GM18861 (cell line): ENCODE measurements at regions not wholly inside any gene's neighbourhood (a gene's known extent, or its start where the extent isn't known, plus 50 kb on each side); places are given as distances from the start of the nearest gene placed in this dataset.
"Not testable (repeated sequence)": the region's sequence is repeated elsewhere in the genome, so short reads cannot be mapped to it uniquely, and the experiment has no call there.

Source experiments
- ATAC-seq: cut with Tn5 transposase; IDR thresholded peaks from one replicate; pipeline ENCODE4 v1.9.1; 2021; ENCODE audit not compliant: unreplicated experiment

GRCh38 chr14:30158299-30158698, 230.7 kb upstream of the PRKD1 start:
- no peak for ATAC-seq

- ATAC-seq = no peak
Observed at GRCh38 chr14:30159374-30159773, 231.7 kb upstream of the PRKD1 start.

GRCh38 chr14:30160608-30161007, 233.0 kb upstream of the PRKD1 start:
- no peak for ATAC-seq

GRCh38 chr14:30162066-30162465, 234.4 kb upstream of the PRKD1 start:
- ATAC-seq = no peak

GRCh38 chr14:30165255-30165654, 237.6 kb upstream of the PRKD1 start:
- ATAC-seq = no peak

GRCh38 chr14:30177781-30178180, 250.1 kb upstream of the PRKD1 start:
- no peak for ATAC-seq

- ATAC-seq = no peak
Observed at GRCh38 chr14:30179381-30180130, 251.9 kb upstream of the PRKD1 start.

- no peak for ATAC-seq
Observed at GRCh38 chr14:30180219-30180618, 252.6 kb upstream of the PRKD1 start.

- no peak for ATAC-seq
Observed at GRCh38 chr14:30185832-30186231, 258.2 kb upstream of the PRKD1 start.

GRCh38 chr14:30191639-30192279, 264.1 kb upstream of the PRKD1 start:
- no peak for ATAC-seq

- no peak for ATAC-seq
Observed at GRCh38 chr14:30193101-30193500, 265.5 kb upstream of the PRKD1 start.

- ATAC-seq = no peak
Observed at GRCh38 chr14:30193845-30194501, 266.3 kb upstream of the PRKD1 start.

GRCh38 chr14:30194741-30195148, 267.1 kb upstream of the PRKD1 start:
- no peak for ATAC-seq

GRCh38 chr14:30195941-30196340, 268.3 kb upstream of the PRKD1 start:
- ATAC-seq = no peak

- ATAC-seq = no peak
Observed at GRCh38 chr14:30196861-30197260, 269.2 kb upstream of the PRKD1 start.

GRCh38 chr14:30198720-30199119, 271.1 kb upstream of the PRKD1 start:
- ATAC-seq = not testable (repeated sequence)

GRCh38 chr14:30204431-30204980, 276.9 kb upstream of the PRKD1 start:
- no peak for ATAC-seq

GRCh38 chr14:30209136-30209535, 281.5 kb upstream of the PRKD1 start:
- no peak for ATAC-seq

- ATAC-seq = no peak
Observed at GRCh38 chr14:30210630-30211029, 283.0 kb upstream of the PRKD1 start.

GRCh38 chr14:30211326-30211725, 283.7 kb upstream of the PRKD1 start:
- no peak for ATAC-seq

GRCh38 chr14:30214014-30214413, 286.4 kb upstream of the PRKD1 start:
- ATAC-seq = no peak
